Lower leg skin (tissue), 4 donors: ENCODE measurements at regions not wholly inside any gene's neighbourhood (a gene's known extent, or its start where the extent isn't known, plus 50 kb on each side); places are given as distances from the start of the nearest gene placed in this dataset.

ENCODE experiments used
- DNase-seq, 2 donors: peaks; one replicate each; pipeline ENCODE4 v3.0.0-alpha.2; 2019; ENCODE audit warnings: low spot score in 2 of 2
- H3K4me3 ChIP-seq: fragments of 200-600 bp; sonication (generic); 2 replicates; pipeline ENCODE4 v1.5.1; 2017; ENCODE audit warnings: mild to moderate bottlenecking, low read depth; ENCODE audit not compliant: poor library complexity, severe bottlenecking
- CTCF ChIP-seq, 3 donors: fragments of 450-650 bp; IDR thresholded peaks; one replicate each; pipeline ENCODE4 v1.5.1; 2016; ENCODE audit warnings: antibody characterized with exemption in 3 of 3, mild to moderate bottlenecking in 3 of 3, moderate library complexity in 2 of 3
- POLR2A ChIP-seq, 2 donors: fragments of 450-650 bp; IDR thresholded peaks; one replicate each; pipeline ENCODE4 v1.6.1; 2016 to 2017; ENCODE audit warnings: antibody characterized with exemption in 2 of 2, mild to moderate bottlenecking in 1 of 2, moderate library complexity in 1 of 2
- WGBS, 2 donors: methylation state at CpG; one replicate each; pipeline ENCODE4 v1.1.5; 2018; 5-methylcytosine and 5-hydroxymethylcytosine counted together
- intact Hi-C: fragments of 100-400 bp; cut with DNase I; formaldehyde crosslinking; loops from one replicate; pipeline ENCODE4 v1.15.0; 2023; ENCODE audit warnings: low total_unique reads

- 52 to 59% methylated on average over 5 of the region's 5 CpGs for WGBS, 2 donors
- no peak for DNase-seq
- intact Hi-C loops = no loop called here
- no peak for TF ChIP-seq POLR2A (IDR thresholded peaks at IDR 0.05)
- TF ChIP-seq CTCF (IDR thresholded peaks at IDR 0.05) = no peak
- H3K4me3 ChIP-seq = no peak overlapping the region
These were observed 281.7 kb downstream of the OSTF1 start for GRCh38 chr9:75369989-75370388.

GRCh38 chr9:75372499-75373268, 284.4 kb downstream of the OSTF1 start:
- intact Hi-C loops = no loop called here
- TF ChIP-seq POLR2A (IDR thresholded peaks at IDR 0.05) = no peak
- TF ChIP-seq CTCF (IDR thresholded peaks at IDR 0.05) = no peak
- DNase-seq = peak in 1 of 2 donors; percentile 32
- no peak overlapping the region for H3K4me3 ChIP-seq
- 39 to 48% methylated on average over 3 of the region's 3 CpGs for WGBS, 2 donors

GRCh38 chr9:75376680-75377254, 288.5 kb downstream of the OSTF1 start:
- TF ChIP-seq CTCF (IDR thresholded peaks at IDR 0.05) = no peak
- DNase-seq = no peak
- no peak overlapping the region for H3K4me3 ChIP-seq
- intact Hi-C loops = no loop called here
- 36 to 42% methylated on average over 3 of the region's 3 CpGs for WGBS, 2 donors

GRCh38 chr9:75378036-75378435, 289.7 kb downstream of the OSTF1 start:
- DNase-seq = peak; percentile 88 to 92
- H3K4me3 ChIP-seq = no peak overlapping the region
- 45 to 51% methylated on average over 8 to 9 of the region's 9 CpGs for WGBS, 2 donors
- TF ChIP-seq CTCF (IDR thresholded peaks at IDR 0.05) (no peak), POLR2A (IDR thresholded peaks at IDR 0.05) (no peak)
- intact Hi-C loops = no loop called here

- H3K4me3 ChIP-seq = no peak overlapping the region
- intact Hi-C loops = no loop called here
- DNase-seq = peak in 1 of 2 donors; percentile 21
- TF ChIP-seq CTCF (IDR thresholded peaks at IDR 0.05) = no peak
- TF ChIP-seq POLR2A (IDR thresholded peaks at IDR 0.05) = no peak
- 56 to 68% methylated on average over 1 of the region's 1 CpG for WGBS, 2 donors
These were observed 290.6 kb downstream of the OSTF1 start for GRCh38 chr9:75378926-75379325.
